H1 (cell line): ENCODE measurements at regions not wholly inside any gene's neighbourhood (a gene's known extent, or its start where the extent isn't known, plus 50 kb on each side); places are given as distances from the start of the nearest gene placed in this dataset.

ENCODE experiments used
- ATF3 ChIP-seq: IDR thresholded peaks from 2 replicates; pipeline ENCODE4 v1.6.1; 2011; ENCODE audit warnings: low read depth, mild to moderate bottlenecking, low read length; ENCODE audit not compliant: insufficient read depth
- BCL11A ChIP-seq, 2 experiments: IDR thresholded peaks; one replicate each; pipeline ENCODE4 v1.6.1; 2011; ENCODE audit warnings: low read depth in 2 of 2, low read length in 2 of 2, mild to moderate bottlenecking in 2 of 2
- CHD1 ChIP-seq: IDR thresholded peaks from 2 replicates; pipeline ENCODE4 v1.6.1; 2012; ENCODE audit warnings: low read depth, low read length, improper control_type of control experiment
- CHD7 ChIP-seq: fragments of 300-600 bp; sonication (generic); IDR thresholded peaks from 2 replicates; pipeline ENCODE4 v1.7.1; 2012; ENCODE audit warnings: low read length, moderate library complexity, mild to moderate bottlenecking, inconsistent platforms; ENCODE audit not compliant: insufficient replicate concordance
- CREB1 ChIP-seq: IDR thresholded peaks from 2 replicates; pipeline ENCODE4 v1.6.1; 2012; ENCODE audit warnings: inconsistent platforms
- CTCF ChIP-seq, 3 experiments: IDR thresholded peaks; 1 replicate in 2 of 3; 2 replicates in 1 of 3; pipeline versions ENCODE4 v1.5.1 to v1.6.1; 2011; ENCODE audit warnings: low read length in 3 of 3, mild to moderate bottlenecking in 3 of 3, inconsistent platforms in 2 of 3, low read depth in 1 of 3, moderate library complexity in 1 of 3; ENCODE audit not compliant: insufficient read depth in 1 of 3; ENCODE audit errors: control extremely low read depth in 1 of 3
- RXRA ChIP-seq: IDR thresholded peaks from 2 replicates; pipeline ENCODE4 v1.6.1; 2011; ENCODE audit warnings: low read depth, mild to moderate bottlenecking, low read length, moderate library complexity; ENCODE audit not compliant: insufficient read depth
- SIX5 ChIP-seq: IDR thresholded peaks from 2 replicates; pipeline ENCODE4 v1.6.1; 2011; ENCODE audit warnings: mild to moderate bottlenecking, low read depth, low read length

- no peak for TF ChIP-seq CREB1
- TF ChIP-seq CTCF (IDR thresholded peaks at IDR 0.05; ENCODE audit: control extremely low read depth in 1 of 3, insufficient read depth in 1 of 3, low read depth in 1 of 3, low read length in 3 of 3): no peak
- TF ChIP-seq SIX5: no peak
- no peak for TF ChIP-seq CHD1
- TF ChIP-seq ATF3: no peak
- TF ChIP-seq CHD7: no peak
- TF ChIP-seq BCL11A (IDR thresholded peaks at IDR 0.05; ENCODE audit: low read depth in 2 of 2, low read length in 2 of 2): no peak
- no peak for TF ChIP-seq RXRA
These were observed 90.0 kb upstream of the MYOCD start for GRCh38 chr17:12575641-12576040.
